ENCODE measurements at regions not wholly inside any gene's neighbourhood (a gene's known extent, or its start where the extent isn't known, plus 50 kb on each side); places are given as distances from the start of the nearest gene placed in this dataset.

- TF ChIP-seq POLR2A (IDR thresholded peaks at IDR 0.05; ENCODE audit: low read depth, low read length) (no peak), CTCF (conservative IDR thresholded peaks at IDR 0.05; ENCODE audit: low read depth, low read length) (no peak), MAFK (IDR thresholded peaks at IDR 0.05; ENCODE audit: low read depth, low read length) (no peak), FOS (IDR thresholded peaks at IDR 0.05; ENCODE audit: low read depth, low read length) (no peak), ELK1 (IDR thresholded peaks at IDR 0.05; ENCODE audit: borderline replicate concordance, low read depth, low read length) (no peak), BHLHE40 (IDR thresholded peaks at IDR 0.05; ENCODE audit: low read depth, low read length) (no peak), MAZ (IDR thresholded peaks at IDR 0.05; ENCODE audit: borderline replicate concordance, low read depth, low read length) (no peak), SMC3 (IDR thresholded peaks at IDR 0.05; ENCODE audit: low read depth, low read length) (no peak), USF2 (IDR thresholded peaks at IDR 0.05; ENCODE audit: low read depth, low read length) (no peak), MXI1 (IDR thresholded peaks at IDR 0.05; ENCODE audit: borderline replicate concordance, low read depth, low read length) (no peak), CEBPB (IDR thresholded peaks at IDR 0.05; ENCODE audit: low read depth, low read length) (no peak)
These were observed 244.6 kb upstream of the CCL2 start for GRCh38 chr17:34010534-34010933.

Measured in IMR-90 (cell line).